CD4-positive, alpha-beta T cell treated with Interleukin-21 for 1 hour (primary cell): ENCODE measurements at regions not wholly inside any gene's neighbourhood (a gene's known extent, or its start where the extent isn't known, plus 50 kb on each side); places are given as distances from the start of the nearest gene placed in this dataset.
"Not testable (repeated sequence)": the region's sequence is repeated elsewhere in the genome, so short reads cannot be mapped to it uniquely, and the experiment has no call there.

ENCODE experiments used
- DNase-seq: peaks from one replicate; pipeline ENCODE4 v3.0.0-alpha.2; 2020

DNA sequence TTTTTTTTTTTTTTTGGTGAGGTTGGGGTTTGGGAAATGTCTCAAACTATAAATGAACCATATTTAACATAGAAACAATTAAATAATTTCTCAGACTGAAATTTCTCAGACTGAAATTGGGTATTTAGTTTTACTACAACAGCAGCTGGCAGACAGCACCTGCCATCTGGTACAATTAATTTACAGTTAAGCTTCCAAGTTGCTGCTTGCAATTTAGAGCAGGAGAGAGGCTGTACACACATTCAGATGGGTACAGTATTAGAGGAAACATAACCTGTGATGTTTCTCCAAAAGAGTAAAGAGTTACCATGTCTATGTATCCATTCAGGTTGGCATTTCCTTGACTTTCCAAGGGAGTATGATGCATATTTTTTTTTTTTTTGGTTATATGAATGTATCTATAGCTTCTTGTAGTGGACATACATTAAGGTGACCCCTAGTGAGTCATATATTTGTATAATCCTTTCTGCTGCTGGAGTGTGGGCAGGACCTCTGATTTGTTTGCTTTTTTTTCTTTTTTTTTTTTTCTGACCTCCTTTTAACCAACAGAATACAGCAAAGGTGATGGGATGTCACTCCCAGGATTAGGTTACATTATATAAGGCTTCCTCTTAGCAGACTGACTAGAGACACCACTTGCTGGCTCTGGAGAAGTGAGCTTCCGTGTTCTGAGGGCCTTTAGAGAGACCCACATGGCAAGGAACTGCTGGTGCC is 201.7 kb downstream of the PTH2R start:
- DNase-seq = no peak

DNA sequence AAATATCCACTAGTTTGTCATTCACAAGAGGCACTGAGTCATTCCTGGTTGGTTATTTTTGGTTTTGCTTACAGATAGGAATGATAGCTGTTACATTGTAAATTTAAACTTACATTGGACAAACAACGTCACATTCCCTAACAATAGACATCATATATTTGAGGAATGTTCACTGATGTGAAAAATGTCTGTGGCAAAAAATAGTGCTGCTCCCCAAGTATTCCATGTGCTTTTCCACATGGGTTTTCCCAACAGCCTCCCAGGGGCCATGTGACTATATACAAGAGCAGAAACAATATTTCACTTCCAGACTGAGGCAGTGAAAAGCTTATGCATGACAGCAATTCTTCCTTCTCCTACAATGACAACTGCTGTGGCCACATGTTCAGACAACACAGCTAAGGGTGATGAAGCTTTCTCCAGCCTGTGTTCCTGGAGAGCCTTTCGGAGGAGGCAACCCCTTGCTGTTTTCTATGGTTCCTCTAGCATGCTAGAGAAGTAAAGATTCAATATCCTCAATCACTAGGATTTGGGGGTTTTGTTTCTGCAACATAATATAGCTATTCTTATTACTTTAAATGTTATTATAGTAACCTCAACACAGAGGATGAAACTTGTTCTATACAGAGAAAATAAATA is 202.7 kb downstream of the PTH2R start:
- no peak for DNase-seq

GRCh38 chr2:208615675-208616074 is 209.1 kb downstream of the PTH2R start:
- DNase-seq = not testable (repeated sequence)

DNA sequence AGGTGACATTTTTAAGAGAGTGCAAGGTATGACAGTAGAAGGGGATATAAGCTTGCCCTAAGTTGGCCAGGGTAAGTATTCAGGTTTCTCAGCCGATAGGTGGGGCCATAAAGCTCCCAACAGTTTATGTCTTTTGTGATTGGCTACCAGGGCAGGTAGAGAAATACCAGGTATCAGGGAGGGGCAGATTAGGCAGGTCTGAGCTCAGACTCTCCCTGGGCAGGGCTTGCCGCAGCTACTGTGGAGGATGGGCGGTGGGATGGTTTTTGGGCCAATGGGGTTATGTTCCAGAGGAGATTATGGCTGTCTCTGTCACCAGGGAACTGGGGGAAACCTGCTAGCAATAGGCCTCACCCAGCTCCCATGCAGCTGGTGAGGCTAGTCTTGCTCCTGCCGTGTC is 211.6 kb downstream of the PTH2R start:
- DNase-seq = no peak

- no peak for DNase-seq
These were observed 213.4 kb downstream of the PTH2R start for GRCh38 chr2:208619993-208620392.

GRCh38 chr2:208620487-208620978 is 213.9 kb downstream of the PTH2R start:
- no peak for DNase-seq

- DNase-seq = no peak
These were observed 220.7 kb downstream of the PTH2R start for GRCh38 chr2:208627110-208627884.

GRCh38 chr2:208627916-208628315 is 221.3 kb downstream of the PTH2R start:
- no peak for DNase-seq

- no peak for DNase-seq
These were observed 231.5 kb downstream of the PTH2R start for GRCh38 chr2:208638059-208638458.

DNA sequence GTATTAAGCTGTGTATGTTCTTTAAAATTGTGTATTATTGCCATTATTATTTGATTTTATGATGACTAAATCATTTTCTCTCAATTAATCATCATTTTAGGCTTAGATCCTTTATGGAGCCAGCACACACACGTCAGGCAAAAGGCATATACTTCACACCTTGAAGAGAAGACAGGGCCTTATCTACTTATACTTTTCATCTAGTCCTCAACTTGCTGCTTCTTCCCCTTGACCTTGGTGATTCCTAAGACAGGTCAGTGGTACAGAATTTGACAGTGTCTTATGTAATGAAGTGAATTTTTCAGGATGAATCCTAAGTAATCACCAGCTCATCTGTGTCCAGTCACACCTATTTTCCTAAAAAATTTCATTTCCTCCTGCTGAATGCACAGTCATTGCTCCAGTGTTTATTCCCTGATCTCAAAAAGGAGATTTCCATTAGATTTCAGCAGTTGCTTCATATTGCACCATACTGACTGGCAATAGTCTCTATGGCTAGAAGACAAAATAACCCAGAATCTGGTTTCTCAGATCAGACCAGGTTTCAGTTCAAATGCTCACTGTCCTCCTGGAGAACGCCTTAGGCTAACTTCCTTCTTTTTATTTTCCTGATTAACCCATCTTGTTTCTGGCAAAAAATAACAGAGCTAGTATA is 235.7 kb downstream of the PTH2R start:
- no peak for DNase-seq

GRCh38 chr2:208643145-208643544 is 236.6 kb downstream of the PTH2R start:
- no peak for DNase-seq

DNA sequence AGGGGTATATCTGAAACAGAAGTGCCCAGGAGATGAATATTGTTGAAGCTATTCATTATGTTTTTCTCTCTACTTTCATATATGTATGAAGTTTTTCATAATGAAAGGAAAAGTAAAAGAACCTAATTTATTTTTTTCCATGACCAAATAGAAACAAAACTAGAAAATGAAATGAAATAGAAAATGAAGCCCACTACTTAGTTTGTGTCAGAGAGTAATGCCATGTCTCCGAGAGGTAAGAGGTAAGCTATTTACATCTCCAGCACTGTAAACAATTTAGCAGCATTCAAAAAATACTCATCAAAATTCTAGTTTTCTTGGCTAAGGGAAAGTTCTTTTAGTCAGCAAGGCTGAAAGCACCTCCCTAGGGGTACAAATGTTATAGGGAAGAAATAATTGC is 238.6 kb downstream of the PTH2R start:
- no peak for DNase-seq

- no peak for DNase-seq
These were observed 241.8 kb downstream of the PTH2R start for GRCh38 chr2:208648368-208648767.

GRCh38 chr2:208653383-208653782 is 246.8 kb downstream of the PTH2R start:
- no peak for DNase-seq

DNA sequence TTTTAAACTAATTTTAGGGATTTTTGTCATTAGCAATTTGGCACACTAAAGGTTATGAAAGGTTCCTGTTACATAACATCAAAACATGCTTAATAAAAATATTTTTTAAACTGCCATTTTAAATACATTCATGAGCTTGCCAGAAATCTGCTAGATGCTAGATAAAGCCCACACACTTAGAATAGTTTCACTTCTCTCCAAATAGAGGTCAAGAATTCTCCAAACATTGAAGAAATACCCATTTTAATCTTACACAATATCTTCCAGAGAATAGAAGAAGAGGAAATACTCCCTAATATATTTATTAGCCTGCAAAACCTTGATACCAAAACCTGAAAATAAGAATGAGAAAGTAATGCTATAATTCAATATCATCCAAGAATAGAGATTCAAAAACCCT is 247.5 kb downstream of the PTH2R start:
- DNase-seq = no peak

- DNase-seq = no peak
These were observed 250.9 kb downstream of the PTH2R start for GRCh38 chr2:208657468-208657867.

GRCh38 chr2:208669394-208669793 is 262.8 kb downstream of the PTH2R start:
- DNase-seq = no peak

GRCh38 chr2:208671284-208671683 is 264.7 kb downstream of the PTH2R start:
- DNase-seq = no peak

DNA sequence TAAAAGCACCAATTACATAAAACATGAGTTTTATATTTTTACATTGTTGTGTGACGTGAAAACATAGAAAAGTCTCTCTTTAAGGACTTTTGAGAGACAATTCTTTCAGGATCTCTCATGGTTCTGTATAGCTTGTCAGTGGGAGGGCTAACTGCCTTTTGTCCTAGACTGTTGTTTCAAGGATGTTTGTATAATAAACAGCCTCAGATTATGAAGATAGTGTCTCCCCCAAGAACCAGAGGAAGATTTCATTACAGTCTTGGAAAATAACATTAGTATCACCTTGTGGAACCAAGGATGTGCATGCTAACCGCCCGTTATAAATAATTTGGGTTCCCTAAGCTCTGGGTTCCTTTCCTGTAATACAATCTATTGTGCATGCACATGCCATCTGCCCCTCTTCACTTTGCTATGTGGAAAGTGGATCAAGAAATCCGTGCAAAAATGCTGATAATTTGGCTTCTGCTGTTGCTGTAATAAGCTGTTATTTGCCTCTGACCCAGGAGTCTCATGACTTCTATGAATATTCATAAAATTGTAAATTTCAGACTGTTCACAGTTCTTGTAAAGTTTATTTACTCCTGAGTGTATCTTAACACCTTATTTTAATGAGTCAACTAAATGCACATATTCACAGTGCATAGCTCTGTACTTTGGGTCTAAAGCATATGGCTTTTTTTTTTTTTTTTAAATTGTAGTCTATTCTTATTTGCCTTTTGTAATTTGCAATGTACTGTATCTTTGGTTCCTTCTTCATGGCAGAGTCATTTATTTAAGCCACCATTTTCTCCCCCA is 265.5 kb downstream of the PTH2R start:
- no peak for DNase-seq

DNA sequence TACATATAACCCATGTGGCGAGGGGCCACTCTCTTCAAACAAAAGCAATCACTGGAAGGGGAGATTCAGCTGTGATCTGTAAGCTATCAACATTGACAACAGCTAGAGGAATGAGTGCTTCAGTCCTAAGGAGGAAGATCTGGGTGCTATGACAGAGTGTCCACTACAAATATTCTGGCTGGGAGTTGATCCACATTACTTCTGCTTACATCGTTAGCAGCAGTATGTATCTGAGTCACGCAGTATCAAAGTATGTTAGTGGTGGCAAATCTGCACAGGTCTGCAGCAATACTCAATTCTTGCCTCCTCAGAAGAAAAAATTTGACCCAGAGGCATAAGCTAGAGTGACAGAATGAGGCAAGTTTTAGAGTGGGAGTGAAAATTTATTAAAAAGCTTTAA is 267.0 kb downstream of the PTH2R start:
- DNase-seq = no peak

DNA sequence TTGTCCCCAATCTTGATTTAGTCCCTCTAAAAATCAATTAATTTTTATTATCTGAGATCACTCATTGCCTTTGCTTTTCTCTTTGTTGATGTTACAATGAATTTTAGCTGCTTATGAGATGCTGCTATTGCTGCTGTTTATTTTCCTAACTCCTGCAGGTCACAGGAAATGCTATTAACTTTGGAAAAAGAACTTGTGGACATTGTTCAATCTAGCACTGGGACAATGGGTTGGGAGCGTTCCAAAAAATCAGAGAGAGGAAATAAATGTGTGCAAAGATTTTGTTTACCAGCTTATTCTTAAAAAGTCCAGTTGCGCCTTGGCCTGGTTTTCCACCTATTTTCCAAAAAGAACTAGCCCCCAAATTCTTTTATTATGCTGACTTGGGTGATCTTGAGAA is 268.3 kb downstream of the PTH2R start:
- no peak for DNase-seq

GRCh38 chr2:208685929-208686328 is 279.3 kb downstream of the PTH2R start:
- DNase-seq = not testable (repeated sequence)
